ENCODE measurements at regions not wholly inside any gene's neighbourhood (a gene's known extent, or its start where the extent isn't known, plus 50 kb on each side); places are given as distances from the start of the nearest gene placed in this dataset.

DNA sequence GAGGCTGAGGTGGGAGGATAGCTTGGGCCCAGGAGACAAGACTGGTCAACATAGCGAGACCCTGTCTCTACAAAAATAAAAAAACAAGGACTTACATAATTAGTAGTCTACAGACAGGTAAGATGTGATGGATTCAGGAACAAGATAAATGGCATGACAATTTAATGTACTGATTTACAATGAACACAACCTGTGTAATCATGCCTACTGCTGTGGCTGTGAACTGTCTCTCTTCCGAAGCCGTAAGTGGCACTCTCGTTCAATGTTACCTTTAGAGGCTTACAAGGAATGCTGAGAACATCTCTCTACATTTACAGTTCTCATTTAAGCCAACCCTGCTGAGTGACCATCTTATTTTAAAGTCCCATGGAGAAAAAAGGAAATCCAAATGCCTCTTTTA, 134.8 kb upstream of the PRDM1 start:
- no peak for DNase-seq (ENCODE audit: low read depth)
- TF ChIP-seq CTCF (IDR thresholded peaks at IDR 0.05; ENCODE audit: low read depth, low read length, missing control alignments) = no peak
- no peak overlapping the region for H3K4me3 ChIP-seq (ENCODE audit: low read depth, low read length)

GRCh38 chr6:105949869-105950268, 136.3 kb upstream of the PRDM1 start:
- no peak for TF ChIP-seq CTCF (IDR thresholded peaks at IDR 0.05; ENCODE audit: low read depth, low read length, missing control alignments)
- no peak for DNase-seq (ENCODE audit: low read depth)

DNA sequence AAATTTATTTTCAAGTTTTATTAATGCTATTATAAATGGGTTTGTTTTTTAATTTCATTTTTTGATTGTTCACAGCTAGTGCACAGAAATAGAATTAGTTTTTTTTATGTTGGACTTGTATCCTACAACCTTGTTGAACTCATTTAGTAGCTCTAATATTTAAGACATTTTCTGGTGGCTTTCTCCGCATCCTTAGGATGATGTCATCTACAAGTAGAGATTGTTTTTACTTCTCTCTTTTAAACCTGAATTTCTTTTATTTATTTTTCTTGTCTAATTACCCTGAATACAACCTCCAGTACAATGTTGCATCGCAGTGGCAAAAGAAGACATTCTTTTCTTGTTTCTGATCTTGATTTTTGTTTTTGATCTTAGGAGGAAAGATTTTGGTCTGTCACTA, 142.6 kb upstream of the PRDM1 start:
- TF ChIP-seq CTCF (IDR thresholded peaks at IDR 0.05; ENCODE audit: low read depth, low read length, missing control alignments) = no peak
- H3K4me3 ChIP-seq (ENCODE audit: low read depth, low read length) = no peak overlapping the region
- DNase-seq (ENCODE audit: low read depth) = no peak

More at GRCh38 chr6:105949869-105950268, 136.3 kb upstream of the PRDM1 start:
- H3K4me3 ChIP-seq (ENCODE audit: low read depth, low read length) = no peak overlapping the region

DNA sequence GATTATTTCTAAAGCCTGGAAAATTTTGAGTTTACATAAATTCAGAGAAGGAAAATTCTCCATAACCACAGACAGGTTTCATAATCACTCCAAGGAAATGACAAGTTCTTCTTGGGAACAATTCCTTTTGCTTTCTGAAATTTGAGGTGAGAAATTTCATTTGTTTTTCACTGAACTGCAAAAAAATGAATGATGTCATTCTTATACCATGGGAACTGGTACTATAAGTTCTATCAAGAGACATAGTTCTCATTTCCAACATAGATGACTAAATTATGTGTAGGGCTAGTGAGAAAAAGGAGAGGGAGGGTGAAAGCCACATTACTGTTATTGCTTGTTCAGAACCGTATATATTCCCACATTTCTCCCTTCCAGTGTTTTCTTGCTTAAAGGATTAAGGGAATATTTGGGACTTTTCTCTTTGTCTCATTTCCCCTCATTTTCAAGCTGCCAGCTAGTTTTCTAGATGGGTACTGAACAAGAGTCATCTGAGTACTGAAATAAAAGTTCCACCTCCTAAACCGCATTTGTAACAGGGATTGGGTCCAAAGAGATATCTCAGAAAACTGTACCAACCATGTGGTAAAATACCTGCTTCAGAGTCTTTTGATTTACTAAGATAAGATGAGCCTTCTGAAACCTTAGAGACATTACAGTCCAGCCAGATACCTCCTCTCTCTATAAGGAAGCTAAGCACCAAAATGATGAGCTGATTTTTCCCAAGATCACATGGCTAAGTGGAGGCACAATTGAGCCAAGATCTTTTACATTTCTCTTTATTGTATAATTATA, 144.3 kb upstream of the PRDM1 start:
- no peak for TF ChIP-seq CTCF (IDR thresholded peaks at IDR 0.05; ENCODE audit: low read depth, low read length, missing control alignments)
- H3K4me3 ChIP-seq (ENCODE audit: low read depth, low read length) = no peak overlapping the region
- DNase-seq (ENCODE audit: low read depth) = no peak

DNA sequence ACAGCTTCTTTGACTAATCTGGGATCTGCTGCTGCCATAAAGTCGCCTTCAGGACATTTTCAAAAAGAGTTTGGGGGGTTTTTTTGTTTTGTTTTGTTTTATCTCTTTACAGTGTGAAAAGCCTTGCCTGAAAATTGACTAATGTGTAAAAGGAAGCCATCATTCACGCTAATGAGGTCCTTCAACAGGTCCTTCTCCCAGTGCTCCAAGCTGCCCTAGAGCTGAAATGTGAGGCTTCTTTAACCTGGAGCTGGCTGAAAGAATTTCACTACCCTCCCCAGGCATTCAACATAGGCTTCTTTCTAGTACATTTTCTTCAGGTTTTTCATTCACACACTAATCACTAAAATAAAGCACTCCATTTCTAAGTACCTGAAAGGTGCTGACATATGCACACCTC, 145.1 kb upstream of the PRDM1 start:
- H3K4me3 ChIP-seq (ENCODE audit: low read depth, low read length) = no peak overlapping the region
- no peak for TF ChIP-seq CTCF (IDR thresholded peaks at IDR 0.05; ENCODE audit: low read depth, low read length, missing control alignments)
- no peak for DNase-seq (ENCODE audit: low read depth)

DNA sequence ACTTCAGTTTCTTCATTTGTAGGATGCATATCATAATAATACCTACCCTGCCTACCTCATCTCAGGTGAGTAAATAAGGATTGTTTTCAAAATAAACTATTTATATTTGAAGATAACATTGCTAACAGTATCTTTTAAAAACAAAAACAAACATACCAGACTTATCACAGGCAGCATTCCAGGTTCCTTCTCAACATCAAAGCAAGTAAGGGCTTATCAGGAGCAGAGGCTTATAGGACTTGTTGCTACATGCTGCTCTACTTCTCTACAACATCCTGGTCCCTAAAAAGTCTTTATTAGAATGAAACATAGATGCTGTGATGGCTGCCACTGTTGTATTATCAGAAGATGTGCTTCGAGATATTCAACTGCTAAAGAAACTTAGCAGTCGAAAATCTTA, 149.2 kb upstream of the PRDM1 start:
- no peak for DNase-seq (ENCODE audit: low read depth)
- no peak overlapping the region for H3K4me3 ChIP-seq (ENCODE audit: low read depth, low read length)
- TF ChIP-seq CTCF (IDR thresholded peaks at IDR 0.05; ENCODE audit: low read depth, low read length, missing control alignments) = no peak

- no peak for TF ChIP-seq CTCF (IDR thresholded peaks at IDR 0.05; ENCODE audit: low read depth, low read length, missing control alignments)
These were observed 150.7 kb upstream of the PRDM1 start for GRCh38 chr6:105935416-105935815.

More at GRCh38 chr6:105935416-105935815, 150.7 kb upstream of the PRDM1 start:
- H3K4me3 ChIP-seq (ENCODE audit: low read depth, low read length) = no peak overlapping the region
- DNase-seq (ENCODE audit: low read depth) = no peak

Measured in GM12864 (cell line).